Nephron progenitor cell (in vitro differentiated cells): ENCODE measurements at regions not wholly inside any gene's neighbourhood (a gene's known extent, or its start where the extent isn't known, plus 50 kb on each side); places are given as distances from the start of the nearest gene placed in this dataset.

Experiments
- DNase-seq: peaks from one replicate; pipeline ENCODE4 v3.0.0; 2021
- H3K27ac Mint-ChIP-seq: 2 replicates; pipeline ENCODE4 v1.8.0; 2021; ENCODE audit warnings: mild to moderate bottlenecking, moderate library complexity, mixed read lengths
- H3K27me3 Mint-ChIP-seq: 2 replicates; pipeline ENCODE4 v1.8.0; 2021; ENCODE audit warnings: mild to moderate bottlenecking, low read depth, mixed read lengths; ENCODE audit not compliant: poor library complexity
- H3K36me3 Mint-ChIP-seq: 2 replicates; pipeline ENCODE4 v1.8.0; 2021; ENCODE audit warnings: low read depth, mixed read lengths
- H3K4me1 Mint-ChIP-seq: 2 replicates; pipeline ENCODE4 v1.8.0; 2021; ENCODE audit warnings: mixed read lengths
- H3K4me3 Mint-ChIP-seq: 2 replicates; pipeline ENCODE4 v1.8.0; 2021; ENCODE audit warnings: mild to moderate bottlenecking, moderate library complexity, mixed read lengths
- H3K9me3 Mint-ChIP-seq: 2 replicates; pipeline ENCODE4 v1.8.0; 2021; ENCODE audit warnings: mild to moderate bottlenecking, moderate library complexity, mixed read lengths
- CTCF ChIP-seq: fragments of 200-600 bp; sonication (generic); IDR thresholded peaks from 2 replicates; pipeline ENCODE4 v1.5.0; 2021; ENCODE audit warnings: antibody characterized with exemption

GRCh38 chr4:147340111-147340510 is 140.8 kb upstream of the EDNRA start:
- peaks cover 7% of the 10 kb centered on the region for H3K9me3 Mint-ChIP-seq
- H3K4me1 Mint-ChIP-seq: peaks cover 9% of the 10 kb centered on the region
- H3K27me3 Mint-ChIP-seq: peaks cover 6% of the 10 kb centered on the region
- no peaks in the 10 kb centered on the region for H3K36me3 Mint-ChIP-seq
- H3K27ac Mint-ChIP-seq: no peak overlapping the region
- TF ChIP-seq CTCF: no peak
- H3K4me3 Mint-ChIP-seq: no peak overlapping the region
- no peak for DNase-seq

GRCh38 chr4:147340591-147341120 is 140.2 kb upstream of the EDNRA start:
- no peak overlapping the region for H3K4me3 Mint-ChIP-seq
- H3K27me3 Mint-ChIP-seq: peaks cover 6% of the 10 kb centered on the region
- H3K27ac Mint-ChIP-seq: no peak overlapping the region
- DNase-seq: no peak
- TF ChIP-seq CTCF: no peak
- H3K9me3 Mint-ChIP-seq: peaks cover 7% of the 10 kb centered on the region
- peaks cover 9% of the 10 kb centered on the region for H3K4me1 Mint-ChIP-seq
- no peaks in the 10 kb centered on the region for H3K36me3 Mint-ChIP-seq

- H3K4me3 Mint-ChIP-seq: no peak overlapping the region
- peaks cover 9% of the 10 kb centered on the region for H3K4me1 Mint-ChIP-seq
- DNase-seq: no peak
- peaks cover 6% of the 10 kb centered on the region for H3K27me3 Mint-ChIP-seq
- TF ChIP-seq CTCF: no peak
- no peak overlapping the region for H3K27ac Mint-ChIP-seq
- peaks cover 7% of the 10 kb centered on the region for H3K9me3 Mint-ChIP-seq
- H3K36me3 Mint-ChIP-seq: no peaks in the 10 kb centered on the region
Observed at GRCh38 chr4:147343692-147344091, 137.2 kb upstream of the EDNRA start.

GRCh38 chr4:147345662-147346061 is 135.2 kb upstream of the EDNRA start:
- peaks cover 7% of the 10 kb centered on the region for H3K9me3 Mint-ChIP-seq
- H3K27me3 Mint-ChIP-seq: peaks cover 6% of the 10 kb centered on the region
- TF ChIP-seq CTCF: no peak
- no peak for DNase-seq
- no peak overlapping the region for H3K27ac Mint-ChIP-seq
- H3K36me3 Mint-ChIP-seq: no peaks in the 10 kb centered on the region
- peaks cover 10% of the 10 kb centered on the region for H3K4me1 Mint-ChIP-seq
- no peak overlapping the region for H3K4me3 Mint-ChIP-seq

GRCh38 chr4:147347217-147347616 is 133.7 kb upstream of the EDNRA start:
- Mint-ChIP-seq H3K36me3 (no peaks in the 10 kb centered on the region), H3K4me3 (no peak overlapping the region), H3K9me3 (peaks cover 3% of the 10 kb centered on the region)

More at GRCh38 chr4:147347217-147347616, 133.7 kb upstream of the EDNRA start:
- no peak for DNase-seq
- no peak overlapping the region for H3K27ac Mint-ChIP-seq
- peaks cover 2% of the 10 kb centered on the region for H3K27me3 Mint-ChIP-seq
- TF ChIP-seq CTCF: no peak
- peaks cover 7% of the 10 kb centered on the region for H3K4me1 Mint-ChIP-seq
